ENCODE measurements at regions not wholly inside any gene's neighbourhood (a gene's known extent, or its start where the extent isn't known, plus 50 kb on each side); places are given as distances from the start of the nearest gene placed in this dataset.

DNA sequence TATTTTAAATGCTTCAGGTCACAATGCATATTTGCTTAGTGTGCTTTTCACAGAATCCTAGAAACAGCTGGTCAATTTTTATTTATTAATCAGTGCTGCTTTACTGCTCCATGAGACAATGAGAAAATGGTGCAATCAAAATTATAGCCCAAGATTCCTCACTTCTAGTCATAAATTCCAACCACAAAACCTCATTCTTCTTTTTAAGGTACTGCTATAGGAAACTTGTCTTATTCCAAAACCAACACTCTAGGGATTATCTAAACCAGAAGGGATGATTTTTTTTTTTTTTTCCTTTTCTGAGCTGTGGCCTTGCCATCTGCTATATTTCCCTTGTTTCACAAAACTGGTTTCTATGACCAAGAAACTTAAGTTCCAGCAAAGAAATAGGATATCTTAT lies 64.0 kb upstream of the SEMA3A start:
- TF ChIP-seq, protein P1, sequence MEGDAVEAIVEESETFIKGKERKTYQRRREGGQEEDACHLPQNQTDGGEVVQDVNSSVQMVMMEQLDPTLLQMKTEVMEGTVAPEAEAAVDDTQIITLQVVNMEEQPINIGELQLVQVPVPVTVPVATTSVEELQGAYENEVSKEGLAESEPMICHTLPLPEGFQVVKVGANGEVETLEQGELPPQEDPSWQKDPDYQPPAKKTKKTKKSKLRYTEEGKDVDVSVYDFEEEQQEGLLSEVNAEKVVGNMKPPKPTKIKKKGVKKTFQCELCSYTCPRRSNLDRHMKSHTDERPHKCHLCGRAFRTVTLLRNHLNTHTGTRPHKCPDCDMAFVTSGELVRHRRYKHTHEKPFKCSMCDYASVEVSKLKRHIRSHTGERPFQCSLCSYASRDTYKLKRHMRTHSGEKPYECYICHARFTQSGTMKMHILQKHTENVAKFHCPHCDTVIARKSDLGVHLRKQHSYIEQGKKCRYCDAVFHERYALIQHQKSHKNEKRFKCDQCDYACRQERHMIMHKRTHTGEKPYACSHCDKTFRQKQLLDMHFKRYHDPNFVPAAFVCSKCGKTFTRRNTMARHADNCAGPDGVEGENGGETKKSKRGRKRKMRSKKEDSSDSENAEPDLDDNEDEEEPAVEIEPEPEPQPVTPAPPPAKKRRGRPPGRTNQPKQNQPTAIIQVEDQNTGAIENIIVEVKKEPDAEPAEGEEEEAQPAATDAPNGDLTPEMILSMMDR (IDR thresholded peaks at IDR 0.05; ENCODE audit: borderline replicate concordance, insufficient read depth, low read depth, low read length): no peak
- H3K4me3 ChIP-seq (ENCODE audit: low read depth, low read length): no peak overlapping the region

DNA sequence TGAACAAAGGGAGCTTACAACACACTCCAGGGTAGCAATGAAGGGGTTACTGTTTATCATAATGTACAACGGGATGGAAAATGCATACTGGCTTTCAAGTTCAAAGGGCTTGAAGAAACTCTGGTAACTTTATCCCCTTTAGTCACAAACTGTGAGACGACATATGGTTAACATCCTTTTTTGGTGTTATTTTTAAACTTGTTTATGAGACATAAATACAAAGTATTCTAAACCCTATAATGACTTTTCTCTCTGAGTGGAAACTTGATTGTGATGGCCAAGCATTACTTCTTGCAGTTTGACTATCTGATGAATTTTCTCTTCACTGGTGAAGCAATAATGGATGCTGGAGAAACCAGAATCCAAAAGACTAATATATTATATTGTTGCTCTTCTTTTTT lies 62.0 kb upstream of the SEMA3A start:
- TF ChIP-seq, protein P1 (IDR thresholded peaks at IDR 0.05; ENCODE audit: borderline replicate concordance, insufficient read depth, low read depth, low read length): no peak
- no peak overlapping the region for H3K4me3 ChIP-seq (ENCODE audit: low read depth, low read length)

DNA sequence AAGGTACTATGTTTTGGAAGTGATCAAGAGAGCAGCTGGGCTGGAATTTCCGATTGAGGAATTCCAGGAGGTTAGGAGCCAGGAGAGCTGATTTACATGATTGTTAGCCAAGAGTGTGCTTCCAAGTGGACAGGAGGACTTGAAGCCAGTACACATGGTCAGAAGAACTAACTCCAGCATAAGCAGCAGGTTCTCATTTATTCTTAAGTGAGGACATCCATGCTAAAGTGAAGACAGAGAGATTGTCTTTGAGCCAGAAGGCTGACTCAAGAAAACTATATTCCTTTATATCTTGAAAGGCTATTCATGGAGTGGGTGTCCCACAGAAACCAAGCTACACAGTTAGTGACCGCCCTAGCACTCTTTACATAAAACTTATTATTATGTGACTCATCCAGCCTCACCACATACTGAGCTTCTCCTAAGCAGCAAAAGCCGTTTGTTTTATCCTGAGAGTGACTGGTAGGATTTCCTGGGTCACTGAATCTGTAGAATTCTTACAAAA lies 56.7 kb upstream of the SEMA3A start:
- TF ChIP-seq, protein P1 (IDR thresholded peaks at IDR 0.05; ENCODE audit: borderline replicate concordance, insufficient read depth, low read depth, low read length): no peak
- H3K4me3 ChIP-seq (ENCODE audit: low read depth, low read length): no peak overlapping the region

DNA sequence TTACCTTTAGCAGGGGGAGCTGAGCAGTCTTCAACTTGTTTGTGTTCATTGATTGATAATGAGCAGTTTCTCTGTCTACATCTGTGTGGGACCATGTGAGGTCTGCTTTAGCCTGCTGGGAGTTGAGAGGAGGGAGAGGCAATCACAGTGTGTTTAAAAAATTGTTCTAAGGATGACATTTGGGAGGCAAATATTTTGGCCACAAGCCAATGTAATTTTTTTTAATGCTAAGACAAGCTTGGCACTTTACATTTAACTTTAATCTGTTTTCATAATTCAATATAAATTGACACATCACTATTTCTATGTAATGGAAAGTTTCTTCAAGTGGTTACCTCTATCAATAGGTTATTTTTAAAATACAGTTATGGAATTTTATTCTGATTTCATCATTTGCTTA lies 55.9 kb upstream of the SEMA3A start:
- TF ChIP-seq, protein P1 (IDR thresholded peaks at IDR 0.05; ENCODE audit: borderline replicate concordance, insufficient read depth, low read depth, low read length): no peak
- H3K4me3 ChIP-seq (ENCODE audit: low read depth, low read length): no peak overlapping the region

DNA sequence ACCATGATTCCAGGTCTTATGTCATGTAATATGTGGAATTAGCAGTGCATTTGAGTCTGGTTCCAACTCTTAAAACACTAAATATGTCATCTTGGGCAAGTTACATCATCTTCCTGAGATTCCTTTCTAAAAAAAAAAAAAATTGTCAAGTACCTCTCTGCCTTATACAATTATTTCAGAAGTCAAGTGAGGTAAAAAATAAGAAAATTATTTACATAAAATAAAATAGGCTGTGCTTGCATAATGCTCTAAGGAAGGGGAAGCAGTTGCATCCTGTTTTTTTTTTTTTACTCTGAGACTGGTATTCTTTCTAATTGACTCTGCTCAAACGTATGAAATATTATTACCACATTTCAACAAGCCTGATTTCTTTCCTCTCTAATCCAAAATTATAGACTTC lies 55.1 kb upstream of the SEMA3A start:
- TF ChIP-seq, protein P1 (IDR thresholded peaks at IDR 0.05; ENCODE audit: borderline replicate concordance, insufficient read depth, low read depth, low read length): no peak
- H3K4me3 ChIP-seq (ENCODE audit: low read depth, low read length): no peak overlapping the region

DNA sequence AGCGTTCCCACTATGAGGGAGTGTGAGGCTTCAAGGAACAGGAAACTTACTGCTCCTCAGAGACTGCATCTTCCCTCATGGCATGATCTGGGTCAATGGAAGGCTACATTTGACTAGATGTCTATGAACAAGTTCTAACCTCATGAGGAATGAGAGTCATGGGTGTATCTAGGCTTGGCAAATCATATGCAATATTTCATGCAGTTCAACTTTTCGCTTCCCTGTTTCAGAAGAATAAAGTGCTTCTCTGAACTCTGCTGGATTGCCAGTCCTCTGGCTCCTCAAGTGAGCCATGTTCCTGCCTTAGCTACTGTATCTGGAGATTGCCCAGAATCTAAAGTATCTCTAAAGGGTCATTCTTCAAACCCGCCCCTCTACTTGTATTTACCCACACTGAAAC lies 54.3 kb upstream of the SEMA3A start:
- TF ChIP-seq, protein P1 (IDR thresholded peaks at IDR 0.05; ENCODE audit: borderline replicate concordance, insufficient read depth, low read depth, low read length): no peak
- no peak overlapping the region for H3K4me3 ChIP-seq (ENCODE audit: low read depth, low read length)

DNA sequence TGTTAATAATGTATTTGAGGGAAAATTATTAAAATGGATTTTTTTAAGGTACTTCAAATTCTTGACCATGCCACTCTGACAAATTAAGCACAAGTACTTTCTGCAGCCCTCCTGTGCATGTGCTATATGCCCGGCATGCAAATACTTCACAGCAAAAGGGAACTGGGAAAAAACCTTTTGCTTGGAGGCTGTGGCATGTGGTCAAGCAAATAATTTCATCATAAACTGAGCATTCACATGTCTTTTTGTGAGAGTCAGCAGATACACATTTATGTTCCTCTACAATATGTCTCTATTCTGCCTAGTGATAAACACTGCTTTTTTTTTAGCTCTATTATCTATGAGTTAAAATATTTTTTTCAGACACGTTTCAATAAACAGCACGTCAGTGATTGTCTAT lies 53.7 kb upstream of the SEMA3A start:
- H3K4me3 ChIP-seq (ENCODE audit: low read depth, low read length): no peak overlapping the region
- TF ChIP-seq, protein P1 (IDR thresholded peaks at IDR 0.05; ENCODE audit: borderline replicate concordance, insufficient read depth, low read depth, low read length): no peak

Data from GM12875 (cell line).